Activated CD4-positive, alpha-beta T cell treated with anti-CD3 and anti-CD28 coated beads, Interleukin-2, amount 10 ng/mL, durations not matched to agents 7 days and 5 days (primary cell): ENCODE measurements at regions not wholly inside any gene's neighbourhood (a gene's known extent, or its start where the extent isn't known, plus 50 kb on each side); places are given as distances from the start of the nearest gene placed in this dataset.

ENCODE experiments used
- CTCF ChIA-PET: fragments of 350-600 bp; sonication (Branson Sonifier 250); formaldehyde crosslinking; loops from one replicate; lab custom pipeline; 2021; ENCODE audit warnings: antibody characterized with exemption; lab: Charles Lee
- POLR2A ChIA-PET: fragments of 350-600 bp; sonication (Branson Sonifier 250); formaldehyde crosslinking; loops from one replicate; lab custom pipeline; 2021; ENCODE audit warnings: antibody characterized with exemption; lab: Charles Lee
- DNase-seq: peaks from one replicate; pipeline ENCODE4 v3.0.0-alpha.2; 2020
- H3K27ac Mint-ChIP-seq: one replicate; pipeline ENCODE4 v1.8.0; 2021; ENCODE audit warnings: mild to moderate bottlenecking, moderate library complexity, mixed read lengths
- H3K27me3 Mint-ChIP-seq: one replicate; pipeline ENCODE4 v1.8.0; 2021; ENCODE audit warnings: mixed read lengths
- H3K36me3 Mint-ChIP-seq: one replicate; pipeline ENCODE4 v1.8.0; 2021; ENCODE audit warnings: low read depth, mixed read lengths
- H3K4me1 Mint-ChIP-seq: one replicate; pipeline ENCODE4 v1.8.0; 2021; ENCODE audit warnings: mixed read lengths
- H3K4me3 Mint-ChIP-seq: one replicate; pipeline ENCODE4 v1.8.0; 2021; ENCODE audit warnings: mild to moderate bottlenecking, moderate library complexity, mixed read lengths
- H3K9me3 Mint-ChIP-seq: one replicate; pipeline ENCODE4 v1.8.0; 2021; ENCODE audit warnings: mixed read lengths

DNA sequence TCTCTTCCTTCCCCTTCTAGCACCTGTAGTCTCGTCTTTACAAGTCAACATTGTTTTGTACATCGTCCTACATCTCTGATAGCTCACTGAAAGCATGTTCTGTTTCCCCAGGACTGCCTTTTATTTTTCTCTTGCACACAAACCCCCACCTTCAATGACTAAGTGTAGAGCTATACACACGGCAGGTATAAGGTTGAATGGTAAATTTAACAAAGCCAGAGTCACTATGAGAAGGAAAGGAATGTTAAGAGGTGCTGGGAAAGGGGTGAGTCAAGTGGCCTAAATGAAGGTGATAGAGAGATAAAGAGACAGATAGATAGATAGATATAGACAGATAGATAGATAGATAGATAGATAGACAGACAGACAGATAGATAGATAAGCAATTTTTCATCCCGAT lies 134.3 kb upstream of the ATP1B1 start:
- no peaks in the 10 kb centered on the region for H3K4me1 Mint-ChIP-seq
- H3K27me3 Mint-ChIP-seq: no peaks in the 10 kb centered on the region
- no peaks in the 10 kb centered on the region for H3K9me3 Mint-ChIP-seq
- H3K4me3 Mint-ChIP-seq: no peak overlapping the region
- ChIA-PET CTCF (interaction anchor here (1.4 kb wide), 1 partner anchor 9 kb away, joined by 5 read pairs; no protein-coding TSS in a partner anchor), POLR2A (no interaction called here)
- no peaks in the 10 kb centered on the region for H3K36me3 Mint-ChIP-seq
- H3K27ac Mint-ChIP-seq: no peak overlapping the region
- DNase-seq: no peak

DNA sequence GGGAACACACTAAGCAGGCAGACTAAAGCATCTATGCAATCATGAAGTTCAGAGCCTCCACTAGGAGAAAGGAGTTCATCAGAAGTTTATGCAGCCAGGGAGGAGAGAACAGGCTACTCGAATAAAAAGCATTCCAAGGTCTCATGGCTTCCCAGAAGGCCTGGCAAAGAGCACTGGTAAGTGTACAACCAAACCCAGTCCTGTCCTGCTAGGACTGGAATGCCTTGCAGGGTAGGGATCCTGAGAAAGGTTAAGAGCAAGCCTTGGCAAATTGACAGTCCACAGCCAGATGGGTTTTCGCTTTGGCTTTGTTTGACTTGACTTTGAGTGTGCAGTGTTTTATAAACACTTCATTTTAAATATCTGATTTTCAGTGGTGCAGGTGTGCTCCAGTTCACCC lies 133.6 kb upstream of the ATP1B1 start:
- Mint-ChIP-seq H3K4me3 (no peak overlapping the region), H3K27me3 (no peaks in the 10 kb centered on the region), H3K36me3 (no peaks in the 10 kb centered on the region), H3K4me1 (no peaks in the 10 kb centered on the region), H3K27ac (no peak overlapping the region), H3K9me3 (no peaks in the 10 kb centered on the region)
- CTCF ChIA-PET: no interaction called here
- POLR2A ChIA-PET: no interaction called here
- DNase-seq: no peak

GRCh38 chr1:168974117-168974516 lies 132.4 kb upstream of the ATP1B1 start:
- DNase-seq: no peak
- POLR2A ChIA-PET: no interaction called here
- Mint-ChIP-seq H3K9me3 (peaks cover 3% of the 10 kb centered on the region), H3K4me1 (no peaks in the 10 kb centered on the region), H3K4me3 (no peak overlapping the region), H3K27ac (no peak overlapping the region), H3K36me3 (no peaks in the 10 kb centered on the region), H3K27me3 (no peaks in the 10 kb centered on the region)
- CTCF ChIA-PET: no interaction called here

DNA sequence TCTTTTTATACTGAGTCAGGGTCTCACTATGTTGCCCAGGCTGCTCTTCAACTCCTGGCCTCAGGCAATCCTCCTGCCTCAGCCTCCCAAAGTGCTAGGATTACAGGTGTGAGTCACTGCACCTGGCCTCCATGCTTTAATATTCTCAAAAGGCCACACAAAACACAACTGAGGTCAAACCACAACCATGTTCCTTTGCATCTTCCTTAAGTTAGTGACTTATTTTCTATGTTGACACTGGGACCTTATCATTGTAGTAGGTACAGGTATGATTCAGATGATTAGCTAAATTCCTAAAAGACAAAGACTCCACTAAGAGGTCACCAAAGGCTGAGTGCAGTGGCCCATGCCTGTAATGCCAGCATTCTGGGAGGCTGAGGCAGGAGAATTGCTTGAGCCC lies 131.9 kb upstream of the ATP1B1 start:
- ChIA-PET POLR2A (no interaction called here), CTCF (no interaction called here)
- no peaks in the 10 kb centered on the region for H3K36me3 Mint-ChIP-seq
- DNase-seq: no peak
- H3K27me3 Mint-ChIP-seq: no peaks in the 10 kb centered on the region
- H3K27ac Mint-ChIP-seq: no peak overlapping the region
- H3K4me1 Mint-ChIP-seq: no peaks in the 10 kb centered on the region
- no peak overlapping the region for H3K4me3 Mint-ChIP-seq
- H3K9me3 Mint-ChIP-seq: peaks cover 6% of the 10 kb centered on the region

- DNase-seq: no peak
- ChIA-PET POLR2A (no interaction called here), CTCF (no interaction called here)
- no peaks in the 10 kb centered on the region for H3K27me3 Mint-ChIP-seq
- no peaks in the 10 kb centered on the region for H3K36me3 Mint-ChIP-seq
- no peak overlapping the region for H3K27ac Mint-ChIP-seq
- H3K4me3 Mint-ChIP-seq: no peak overlapping the region
- no peaks in the 10 kb centered on the region for H3K4me1 Mint-ChIP-seq
- peaks cover 7% of the 10 kb centered on the region for H3K9me3 Mint-ChIP-seq
These were observed 130.2 kb upstream of the ATP1B1 start for GRCh38 chr1:168976267-168976666.

- CTCF ChIA-PET: no interaction called here
- H3K4me3 Mint-ChIP-seq: no peak overlapping the region
- H3K4me1 Mint-ChIP-seq: no peaks in the 10 kb centered on the region
- H3K27me3 Mint-ChIP-seq: no peaks in the 10 kb centered on the region
- no peak overlapping the region for H3K27ac Mint-ChIP-seq
- no peak for DNase-seq
- POLR2A ChIA-PET: no interaction called here
- peaks cover 7% of the 10 kb centered on the region for H3K9me3 Mint-ChIP-seq
- no peaks in the 10 kb centered on the region for H3K36me3 Mint-ChIP-seq
These were observed 128.9 kb upstream of the ATP1B1 start for GRCh38 chr1:168977618-168978017.

DNA sequence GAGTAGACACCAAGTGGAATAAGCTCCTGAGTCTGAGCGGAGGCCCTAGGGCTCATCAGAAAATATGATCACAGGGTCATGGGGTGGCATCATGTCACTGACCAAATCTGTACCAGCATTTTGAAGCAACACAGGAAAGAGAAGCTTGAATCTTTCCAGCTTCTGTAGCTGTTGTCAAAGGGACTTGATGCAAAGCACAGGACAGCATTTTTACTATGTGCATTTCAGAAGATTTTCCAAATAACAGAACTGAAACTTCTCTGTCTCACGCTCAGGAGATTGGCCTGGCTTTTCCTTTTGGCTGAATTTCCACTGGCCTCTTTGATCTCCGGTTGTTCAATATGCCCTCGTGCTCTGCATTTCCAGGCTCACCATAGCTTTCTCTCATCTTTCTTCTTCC lies 127.2 kb upstream of the ATP1B1 start:
- H3K36me3 Mint-ChIP-seq: no peaks in the 10 kb centered on the region
- H3K27ac Mint-ChIP-seq: no peak overlapping the region
- no peak overlapping the region for H3K4me3 Mint-ChIP-seq
- ChIA-PET POLR2A (no interaction called here), CTCF (no interaction called here)
- peaks cover 7% of the 10 kb centered on the region for H3K9me3 Mint-ChIP-seq
- no peaks in the 10 kb centered on the region for H3K4me1 Mint-ChIP-seq
- no peak for DNase-seq
- H3K27me3 Mint-ChIP-seq: no peaks in the 10 kb centered on the region

DNA sequence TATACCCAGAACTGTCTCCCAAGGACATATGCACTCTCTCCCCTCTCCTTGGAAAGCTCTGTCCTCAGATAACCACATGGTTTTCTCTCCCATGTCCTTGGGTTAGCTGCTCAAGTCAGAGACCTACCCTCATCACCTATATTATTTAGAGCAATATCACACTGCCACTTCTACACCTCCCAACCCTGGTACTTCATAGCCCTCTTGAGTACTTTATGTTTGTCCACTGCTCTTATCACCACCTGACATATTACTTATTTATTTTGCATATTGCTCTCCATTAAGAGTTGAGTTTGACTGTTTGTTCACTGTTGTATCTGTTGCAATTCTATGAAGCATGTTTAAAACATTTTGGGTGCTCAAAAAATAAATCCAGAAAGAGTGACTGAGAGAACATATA lies 126.3 kb upstream of the ATP1B1 start:
- Mint-ChIP-seq H3K4me1 (no peaks in the 10 kb centered on the region), H3K27ac (no peak overlapping the region), H3K4me3 (no peak overlapping the region), H3K36me3 (no peaks in the 10 kb centered on the region), H3K27me3 (no peaks in the 10 kb centered on the region), H3K9me3 (peaks cover 7% of the 10 kb centered on the region)
- ChIA-PET POLR2A (no interaction called here), CTCF (interaction anchor here (1.2 to 1.8 kb wide), 2 partner anchors 9 to 11 kb away, joined by 3 to 5 read pairs; no protein-coding TSS in a partner anchor)
- DNase-seq: no peak

DNA sequence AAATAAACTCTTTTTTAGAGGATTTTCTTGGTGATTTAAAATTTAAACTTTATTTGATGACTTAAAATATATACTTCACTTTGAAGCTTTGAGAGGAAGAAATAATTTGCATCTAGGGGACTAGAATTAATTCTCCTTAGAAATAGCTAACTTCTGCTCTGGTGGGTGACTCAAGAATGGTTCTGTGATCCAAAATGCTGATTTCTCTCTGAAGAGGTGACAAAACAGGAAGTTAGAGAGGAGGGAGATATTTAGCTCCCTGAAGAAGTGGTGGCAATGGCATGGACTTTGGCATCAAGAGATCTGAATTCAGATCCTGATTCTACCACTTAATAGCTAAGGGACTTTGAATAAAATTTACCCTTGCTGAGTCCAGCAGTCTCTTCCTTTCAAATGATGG lies 125.8 kb upstream of the ATP1B1 start:
- H3K4me3 Mint-ChIP-seq: no peak overlapping the region
- ChIA-PET CTCF (interaction anchor here (1.2 to 1.8 kb wide), 2 partner anchors 9 to 11 kb away, joined by 3 to 5 read pairs; no protein-coding TSS in a partner anchor), POLR2A (no interaction called here)
- H3K9me3 Mint-ChIP-seq: peaks cover 7% of the 10 kb centered on the region
- DNase-seq: no peak
- no peak overlapping the region for H3K27ac Mint-ChIP-seq
- H3K27me3 Mint-ChIP-seq: no peaks in the 10 kb centered on the region
- no peaks in the 10 kb centered on the region for H3K36me3 Mint-ChIP-seq
- no peaks in the 10 kb centered on the region for H3K4me1 Mint-ChIP-seq

- DNase-seq: no peak
- Mint-ChIP-seq H3K9me3 (peaks cover 7% of the 10 kb centered on the region), H3K4me3 (no peak overlapping the region), H3K27ac (no peak overlapping the region), H3K4me1 (no peaks in the 10 kb centered on the region), H3K27me3 (no peaks in the 10 kb centered on the region), H3K36me3 (no peaks in the 10 kb centered on the region)
- ChIA-PET POLR2A (no interaction called here), CTCF (no interaction called here)
These were observed 123.7 kb upstream of the ATP1B1 start for GRCh38 chr1:168982778-168983177.

DNA sequence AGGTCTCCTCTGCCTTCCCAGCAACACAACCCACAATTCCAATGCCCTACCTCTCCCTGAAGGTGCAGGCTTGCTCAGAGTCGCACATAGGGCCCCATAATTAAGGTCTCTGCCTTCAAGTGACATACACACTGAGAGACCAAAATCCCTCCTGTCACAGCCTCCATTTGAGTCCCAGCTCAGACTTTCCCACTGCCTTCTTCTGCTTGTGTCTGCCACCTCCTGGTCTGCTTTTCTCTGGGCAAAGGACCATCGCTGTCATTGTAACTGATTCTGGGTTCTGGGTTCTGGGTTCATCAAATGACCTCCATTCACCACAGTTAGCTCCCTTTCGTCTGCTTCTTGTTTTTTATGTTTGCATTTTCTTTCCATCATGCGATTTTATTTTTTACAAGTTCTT lies 119.2 kb upstream of the ATP1B1 start:
- Mint-ChIP-seq H3K36me3 (no peaks in the 10 kb centered on the region), H3K27ac (no peak overlapping the region), H3K27me3 (peaks cover 4% of the 10 kb centered on the region), H3K4me1 (no peaks in the 10 kb centered on the region), H3K9me3 (no peaks in the 10 kb centered on the region), H3K4me3 (no peak overlapping the region)
- no peak for DNase-seq
- POLR2A ChIA-PET: no interaction called here
- CTCF ChIA-PET: no interaction called here

DNA sequence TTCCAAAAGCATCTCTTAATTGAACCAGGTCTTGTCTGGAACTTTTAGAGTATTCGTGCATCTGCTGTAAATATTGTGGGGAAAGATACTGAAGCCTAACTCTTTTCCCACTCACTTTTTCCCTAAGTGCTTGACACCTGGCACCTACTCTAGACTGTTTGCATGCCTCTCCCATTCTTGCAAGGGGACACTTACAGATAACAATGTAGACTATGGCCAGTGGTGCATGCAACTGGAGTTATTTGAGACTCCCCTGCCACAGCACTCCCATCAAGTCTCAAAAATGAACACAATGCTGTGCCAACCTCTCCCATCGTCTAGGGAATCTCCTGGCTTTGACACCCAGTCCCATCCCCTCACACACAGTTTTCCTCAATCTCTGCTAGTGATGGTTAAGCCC lies 118.6 kb upstream of the ATP1B1 start:
- CTCF ChIA-PET: interaction anchor here (1.0 kb wide), 1 partner anchor 86 kb away, joined by 3 read pairs; no protein-coding TSS in a partner anchor
- Mint-ChIP-seq H3K27me3 (peaks cover 4% of the 10 kb centered on the region), H3K4me3 (no peak overlapping the region), H3K27ac (no peak overlapping the region), H3K9me3 (no peaks in the 10 kb centered on the region), H3K36me3 (no peaks in the 10 kb centered on the region), H3K4me1 (no peaks in the 10 kb centered on the region)
- DNase-seq: no peak
- POLR2A ChIA-PET: no interaction called here

GRCh38 chr1:168989985-168990384 lies 116.5 kb upstream of the ATP1B1 start:
- ChIA-PET CTCF (interaction anchor here (0.6 kb wide), 1 partner anchor 673 kb away, joined by 3 read pairs; no protein-coding TSS in a partner anchor), POLR2A (no interaction called here)
- no peak overlapping the region for H3K27ac Mint-ChIP-seq
- no peak overlapping the region for H3K4me3 Mint-ChIP-seq
- no peak for DNase-seq
- H3K36me3 Mint-ChIP-seq: peaks cover 2% of the 10 kb centered on the region
- H3K27me3 Mint-ChIP-seq: peaks cover 4% of the 10 kb centered on the region
- H3K9me3 Mint-ChIP-seq: no peaks in the 10 kb centered on the region
- H3K4me1 Mint-ChIP-seq: no peaks in the 10 kb centered on the region
